T-helper 1 cell (primary cell): ENCODE measurements at regions not wholly inside any gene's neighbourhood (a gene's known extent, or its start where the extent isn't known, plus 50 kb on each side); places are given as distances from the start of the nearest gene placed in this dataset.

ENCODE experiments used
- DNase-seq, 5 donors: peaks; one replicate each; pipeline ENCODE4 v3.0.0-alpha.2; 2012 to 2020

- no peak for DNase-seq
Observed at GRCh38 chr4:23654791-23655190, 235.1 kb downstream of the PPARGC1A start.

GRCh38 chr4:23648854-23649596 lies 240.8 kb downstream of the PPARGC1A start:
- no peak for DNase-seq

- DNase-seq, result no peak
Observed at GRCh38 chr4:23635468-23635867, 254.4 kb downstream of the PPARGC1A start.

GRCh38 chr4:23631255-23631950 lies 258.4 kb downstream of the PPARGC1A start:
- DNase-seq, result no peak

GRCh38 chr4:23630110-23630509 lies 259.7 kb downstream of the PPARGC1A start:
- DNase-seq, result no peak

- DNase-seq, result no peak
Observed at GRCh38 chr4:23629421-23629820, 260.4 kb downstream of the PPARGC1A start.

GRCh38 chr4:23614284-23614892 lies 275.5 kb downstream of the PPARGC1A start:
- peak in 1 of 5 donors; percentile 1 for DNase-seq

- no peak for DNase-seq
Observed at GRCh38 chr4:23613782-23614181, 276.1 kb downstream of the PPARGC1A start.

- DNase-seq, result no peak
Observed at GRCh38 chr4:23602720-23603119, 287.1 kb downstream of the PPARGC1A start.

GRCh38 chr4:23594125-23594524 lies 295.7 kb downstream of the PPARGC1A start:
- DNase-seq, result no peak

- DNase-seq, result no peak
Observed at GRCh38 chr4:23590431-23590830, 299.4 kb downstream of the PPARGC1A start.

- no peak for DNase-seq
Observed at GRCh38 chr4:23584024-23584423, 305.8 kb downstream of the PPARGC1A start.

GRCh38 chr4:23582671-23583070 lies 307.2 kb downstream of the PPARGC1A start:
- no peak for DNase-seq

- no peak for DNase-seq
Observed at GRCh38 chr4:23579166-23579565, 310.7 kb downstream of the PPARGC1A start.

- no peak for DNase-seq
Observed at GRCh38 chr4:23577398-23577797, 312.4 kb downstream of the PPARGC1A start.

- no peak for DNase-seq
Observed at GRCh38 chr4:23572382-23572781, 317.5 kb downstream of the PPARGC1A start.

GRCh38 chr4:23567338-23567737 lies 322.5 kb downstream of the PPARGC1A start:
- DNase-seq, result no peak

- no peak for DNase-seq
Observed at GRCh38 chr4:23560748-23561147, 329.1 kb downstream of the PPARGC1A start.

- DNase-seq, result no peak
Observed at GRCh38 chr4:23558101-23558500, 331.7 kb downstream of the PPARGC1A start.

GRCh38 chr4:23547601-23548000 lies 342.2 kb downstream of the PPARGC1A start:
- no peak for DNase-seq

- no peak for DNase-seq
Observed at GRCh38 chr4:23547096-23547495, 342.8 kb downstream of the PPARGC1A start.

GRCh38 chr4:23539969-23540569 lies 349.8 kb downstream of the PPARGC1A start:
- DNase-seq, result no peak

GRCh38 chr4:23533859-23534258 lies 356.0 kb downstream of the PPARGC1A start:
- no peak for DNase-seq

- DNase-seq, result no peak
Observed at GRCh38 chr4:23516716-23517115, 373.1 kb downstream of the PPARGC1A start.
